RWPE1 (cell line): ENCODE measurements at regions not wholly inside any gene's neighbourhood (a gene's known extent, or its start where the extent isn't known, plus 50 kb on each side); places are given as distances from the start of the nearest gene placed in this dataset.

Source experiments
- CTCF ChIA-PET: fragments of 350-600 bp; sonication (Branson Sonifier 250); formaldehyde crosslinking; extraction: SDS; loops from one replicate; lab custom pipeline; 2021; lab: Yijun Ruan, JAX
- POLR2A ChIA-PET: fragments of 400-600 bp; formaldehyde crosslinking; extraction: SDS; loops from one replicate; lab custom pipeline; 2020; ENCODE audit warnings: antibody characterized with exemption; ENCODE audit not compliant: low non-redundant PET; lab: Yijun Ruan, JAX
- DNase-seq: peaks from one replicate; pipeline ENCODE4 v3.0.0; 2012; ENCODE audit warnings: low spot score
- H3K27ac ChIP-seq: fragments of 450-650 bp; 2 replicates; pipeline ENCODE4 v1.5.1; 2017
- TF ChIP-seq, protein P1 (sequence below): fragments of 450-650 bp; conservative IDR thresholded peaks from 2 replicates; pipeline ENCODE4 v1.5.1; 2017; ENCODE audit warnings: low read depth, mild to moderate bottlenecking

DNA sequence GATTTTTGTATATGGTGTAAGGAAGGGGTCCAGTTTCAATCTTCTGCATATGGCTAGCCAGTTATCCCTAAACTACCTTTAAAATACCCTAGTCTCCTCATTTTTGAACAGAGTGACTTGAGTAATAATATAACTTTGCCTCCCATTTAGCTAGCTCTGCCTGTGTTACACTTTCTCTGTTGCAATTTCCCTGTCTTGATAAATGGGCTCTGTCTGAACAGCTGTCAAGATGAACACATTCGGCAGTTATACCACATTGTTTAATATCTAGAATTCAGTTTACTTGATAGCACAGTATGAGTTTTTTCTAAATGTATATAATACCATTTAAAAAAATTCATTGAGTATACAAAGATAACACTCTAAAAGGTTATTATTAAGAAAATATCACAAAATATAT is 562.9 kb upstream of the FTMT start:
- ChIA-PET POLR2A (no interaction called here), CTCF (no interaction called here)
- TF ChIP-seq, protein P1, sequence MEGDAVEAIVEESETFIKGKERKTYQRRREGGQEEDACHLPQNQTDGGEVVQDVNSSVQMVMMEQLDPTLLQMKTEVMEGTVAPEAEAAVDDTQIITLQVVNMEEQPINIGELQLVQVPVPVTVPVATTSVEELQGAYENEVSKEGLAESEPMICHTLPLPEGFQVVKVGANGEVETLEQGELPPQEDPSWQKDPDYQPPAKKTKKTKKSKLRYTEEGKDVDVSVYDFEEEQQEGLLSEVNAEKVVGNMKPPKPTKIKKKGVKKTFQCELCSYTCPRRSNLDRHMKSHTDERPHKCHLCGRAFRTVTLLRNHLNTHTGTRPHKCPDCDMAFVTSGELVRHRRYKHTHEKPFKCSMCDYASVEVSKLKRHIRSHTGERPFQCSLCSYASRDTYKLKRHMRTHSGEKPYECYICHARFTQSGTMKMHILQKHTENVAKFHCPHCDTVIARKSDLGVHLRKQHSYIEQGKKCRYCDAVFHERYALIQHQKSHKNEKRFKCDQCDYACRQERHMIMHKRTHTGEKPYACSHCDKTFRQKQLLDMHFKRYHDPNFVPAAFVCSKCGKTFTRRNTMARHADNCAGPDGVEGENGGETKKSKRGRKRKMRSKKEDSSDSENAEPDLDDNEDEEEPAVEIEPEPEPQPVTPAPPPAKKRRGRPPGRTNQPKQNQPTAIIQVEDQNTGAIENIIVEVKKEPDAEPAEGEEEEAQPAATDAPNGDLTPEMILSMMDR = no peak
- DNase-seq = no peak
- H3K27ac ChIP-seq = no peak overlapping the region

DNA sequence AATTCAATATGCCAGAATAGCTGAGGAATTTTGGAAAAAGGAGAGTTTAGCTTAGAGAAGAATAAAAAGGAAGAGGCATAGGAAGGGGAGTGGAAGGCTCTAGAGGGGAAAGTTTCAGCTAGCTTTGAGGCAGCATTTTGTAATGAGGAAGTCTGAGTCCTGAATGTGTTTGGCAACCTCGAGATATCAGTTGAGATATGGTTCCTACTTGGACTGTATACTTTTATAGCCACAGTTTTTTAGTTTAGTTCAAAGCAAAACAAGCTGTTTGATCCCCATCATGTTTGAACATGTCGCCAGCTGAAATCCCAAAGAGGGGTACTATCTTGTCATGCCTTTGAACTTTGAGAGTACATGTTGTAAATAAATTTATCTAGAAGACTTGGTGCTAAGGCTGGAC is 559.0 kb upstream of the FTMT start:
- POLR2A ChIA-PET = no interaction called here
- CTCF ChIA-PET = no interaction called here
- DNase-seq = no peak
- no peak overlapping the region for H3K27ac ChIP-seq
- TF ChIP-seq, protein P1 = no peak

DNA sequence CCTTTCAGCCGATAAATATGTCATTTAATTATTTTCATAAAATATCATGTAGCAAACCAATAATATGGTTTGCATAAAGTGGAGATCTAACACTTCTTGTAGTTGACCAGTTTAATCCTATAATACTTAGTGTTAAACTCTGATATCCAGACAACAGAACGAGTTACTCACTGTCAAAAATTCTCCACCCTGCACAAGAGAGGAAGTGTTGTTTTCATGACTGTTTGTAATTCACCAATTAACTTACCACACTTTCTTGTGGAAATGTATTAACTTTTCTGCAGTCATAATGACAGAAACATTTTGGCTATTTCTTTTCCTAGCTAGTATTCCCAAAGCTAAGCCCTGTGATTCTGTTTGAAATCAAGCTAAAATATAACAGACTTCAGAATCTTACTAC is 555.3 kb upstream of the FTMT start:
- TF ChIP-seq, protein P1 = no peak
- ChIA-PET CTCF (interaction anchor here (0.7 kb wide), 1 partner anchor 610 kb away, joined by 4 read pairs; no protein-coding TSS in a partner anchor), POLR2A (no interaction called here)
- no peak for DNase-seq
- H3K27ac ChIP-seq = no peak overlapping the region

DNA sequence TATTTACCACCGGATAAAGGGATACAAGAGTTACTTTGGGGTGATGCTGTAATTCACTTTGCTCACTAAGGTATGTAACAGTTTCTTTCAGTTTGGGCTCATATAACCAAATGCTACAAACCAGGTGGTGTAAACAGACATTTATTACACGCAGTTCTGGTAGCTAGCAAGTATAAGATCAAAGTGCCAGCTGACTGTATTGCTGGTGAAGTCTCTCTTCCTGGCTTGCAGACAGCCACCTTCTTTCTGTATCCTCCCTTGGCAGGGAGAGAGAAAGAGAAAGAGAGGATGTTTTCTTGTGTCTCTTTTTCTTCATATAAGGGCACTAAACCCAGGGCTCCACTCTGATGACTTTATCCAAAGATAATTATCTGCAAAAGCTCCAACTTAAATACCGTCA is 552.5 kb upstream of the FTMT start:
- TF ChIP-seq, protein P1 = no peak
- H3K27ac ChIP-seq = no peak overlapping the region
- DNase-seq = no peak
- ChIA-PET POLR2A (no interaction called here), CTCF (no interaction called here)

DNA sequence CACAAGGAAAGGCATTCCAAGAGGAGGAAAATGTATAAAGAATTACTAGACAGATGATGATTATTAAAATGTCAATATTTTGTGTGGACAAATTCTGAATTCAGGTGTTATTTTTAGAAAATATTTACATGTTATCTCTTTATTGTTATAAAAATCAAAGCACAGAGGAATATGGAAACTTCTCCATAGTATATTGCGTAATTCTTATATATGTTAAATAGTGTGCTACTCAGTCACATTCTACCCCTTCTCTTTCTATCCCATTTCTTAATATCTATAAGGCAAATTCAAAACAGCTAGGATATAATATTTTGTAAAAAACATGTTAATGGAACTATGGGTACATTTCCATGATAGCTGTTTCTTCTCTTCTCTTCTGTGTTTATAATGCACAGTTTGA is 546.8 kb upstream of the FTMT start:
- CTCF ChIA-PET = interaction anchor here (0.6 kb wide), 1 partner anchor 213 kb away, joined by 3 read pairs; no protein-coding TSS in a partner anchor
- TF ChIP-seq, protein P1 = no peak
- no peak for DNase-seq
- H3K27ac ChIP-seq = no peak overlapping the region
- POLR2A ChIA-PET = no interaction called here

DNA sequence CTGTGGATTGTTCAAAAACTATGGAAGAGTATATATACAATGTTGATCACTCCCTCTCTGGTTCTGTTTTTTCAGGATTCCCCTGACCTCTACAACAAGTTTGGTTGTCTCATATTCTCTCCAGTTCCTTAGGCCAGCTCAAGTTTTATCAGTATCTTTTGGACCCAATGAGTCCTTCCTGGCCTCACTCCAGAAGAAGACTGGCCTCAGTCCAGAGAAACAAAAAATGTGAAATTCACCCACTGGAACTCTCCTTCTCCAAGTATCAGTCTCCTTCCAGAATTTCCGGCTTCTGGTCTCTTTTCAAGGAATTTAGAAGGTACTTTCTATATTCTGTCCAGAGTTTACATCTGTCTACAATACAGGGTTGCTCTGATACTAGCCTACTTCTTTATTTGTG is 537.8 kb upstream of the FTMT start:
- TF ChIP-seq, protein P1 = no peak
- H3K27ac ChIP-seq = no peak overlapping the region
- ChIA-PET CTCF (no interaction called here), POLR2A (no interaction called here)
- no peak for DNase-seq

DNA sequence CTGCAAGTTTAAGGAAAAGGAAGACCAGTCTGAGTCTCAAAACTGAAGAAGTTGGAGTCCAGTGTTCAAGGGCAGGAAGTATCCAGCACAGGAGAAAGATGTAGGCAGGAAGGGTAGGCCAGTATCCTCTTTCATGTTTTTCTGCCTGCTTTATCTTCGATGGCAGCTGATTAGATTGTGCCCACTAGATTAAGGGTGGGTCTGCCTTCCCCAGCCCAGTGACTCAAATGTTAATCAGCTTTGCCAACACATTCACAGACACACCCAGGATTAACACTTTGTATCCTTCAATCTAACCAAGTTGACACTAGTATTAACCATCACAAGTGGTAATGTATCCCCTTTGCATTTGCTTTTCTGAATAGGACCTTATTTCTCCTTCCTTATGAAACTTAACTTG is 535.9 kb upstream of the FTMT start:
- POLR2A ChIA-PET = no interaction called here
- CTCF ChIA-PET = interaction anchor here (0.6 kb wide), 1 partner anchor 122 kb away, joined by 6 read pairs; no protein-coding TSS in a partner anchor
- H3K27ac ChIP-seq = no peak overlapping the region

More for the DNA sequence above, 535.9 kb upstream of the FTMT start:
- no peak for DNase-seq
- TF ChIP-seq, protein P1 = no peak
